ENCODE measurements at regions not wholly inside any gene's neighbourhood (a gene's known extent, or its start where the extent isn't known, plus 50 kb on each side); places are given as distances from the start of the nearest gene placed in this dataset.

- no peak for TF ChIP-seq CTCF (conservative IDR thresholded peaks at IDR 0.05; ENCODE audit: low read depth, low read length)
- no peak for TF ChIP-seq EZH2 (IDR thresholded peaks at IDR 0.05; ENCODE audit: borderline replicate concordance, low read depth, low read length, poor library complexity, severe bottlenecking)
Observed at GRCh38 chr1:239593527-239593926, 207.2 kb downstream of the CHRM3 start.
